Astrocyte (in vitro differentiated cells and primary cell): ENCODE measurements at regions not wholly inside any gene's neighbourhood (a gene's known extent, or its start where the extent isn't known, plus 50 kb on each side); places are given as distances from the start of the nearest gene placed in this dataset.

Experiments used
- DNase-seq: peaks from one replicate; pipeline ENCODE4 v3.0.0-alpha.2; 2010; ENCODE audit warnings: low read depth
- FAIRE-seq: peaks from 2 replicates; lab custom pipeline; 2011; peaks lifted over from hg19 to GRCh38; lab: Jason Lieb, UNC
- H2AFZ ChIP-seq: 2 replicates; pipeline ENCODE4 v1.6.0; 2012; ENCODE audit warnings: low read depth, low read length, inconsistent platforms
- H3K27ac ChIP-seq: 2 replicates; pipeline ENCODE4 v1.5.1; 2011; ENCODE audit warnings: low read depth, low read length, inconsistent platforms
- H3K27me3 ChIP-seq: 2 replicates; pipeline ENCODE4 v1.6.0; 2011; ENCODE audit warnings: low read length, inconsistent platforms; ENCODE audit not compliant: insufficient read depth
- H3K36me3 ChIP-seq: 2 replicates; pipeline ENCODE4 v1.5.1; 2011; ENCODE audit warnings: low read length, inconsistent platforms; ENCODE audit not compliant: insufficient read depth
- H3K4me1 ChIP-seq: 2 replicates; pipeline ENCODE4 v1.5.1; 2011; ENCODE audit warnings: low read length, inconsistent platforms; ENCODE audit not compliant: insufficient read depth
- H3K4me2 ChIP-seq: 2 replicates; pipeline ENCODE4 v1.6.0; 2012; ENCODE audit warnings: low read length, inconsistent platforms
- H3K4me3 ChIP-seq: 2 replicates; pipeline ENCODE4 v1.5.1; 2011; ENCODE audit warnings: low read depth, mild to moderate bottlenecking, low read length, inconsistent platforms; ENCODE audit not compliant: insufficient read depth
- H3K79me2 ChIP-seq: 2 replicates; pipeline ENCODE4 v1.6.0; 2012; ENCODE audit warnings: mild to moderate bottlenecking, low read length, inconsistent platforms; ENCODE audit not compliant: insufficient read depth
- H3K9ac ChIP-seq: 2 replicates; pipeline ENCODE4 v1.6.0; 2012; ENCODE audit warnings: mild to moderate bottlenecking, low read length, inconsistent platforms
- H3K9me3 ChIP-seq: 2 replicates; pipeline ENCODE4 v1.5.1; 2012; ENCODE audit warnings: low read depth, mild to moderate bottlenecking, low read length, inconsistent platforms; ENCODE audit not compliant: insufficient read depth
- H4K20me1 ChIP-seq: 2 replicates; pipeline ENCODE4 v1.6.0; 2012; ENCODE audit warnings: low read length, inconsistent platforms; ENCODE audit not compliant: insufficient read depth
- H3K27ac Mint-ChIP-seq: one replicate; pipeline ENCODE4 v1.8.0; 2021; ENCODE audit warnings: mild to moderate bottlenecking, mixed read lengths; ENCODE audit not compliant: unreplicated experiment
- H3K27me3 Mint-ChIP-seq: one replicate; pipeline ENCODE4 v1.8.0; 2021; ENCODE audit warnings: low read depth, mixed read lengths; ENCODE audit not compliant: unreplicated experiment
- H3K36me3 Mint-ChIP-seq: one replicate; pipeline ENCODE4 v1.8.0; 2021; ENCODE audit warnings: low read depth, mixed read lengths; ENCODE audit not compliant: unreplicated experiment
- H3K4me1 Mint-ChIP-seq: one replicate; pipeline ENCODE4 v1.8.0; 2021; ENCODE audit warnings: low read depth, mixed read lengths; ENCODE audit not compliant: unreplicated experiment
- H3K4me3 Mint-ChIP-seq: one replicate; pipeline ENCODE4 v1.8.0; 2021; ENCODE audit warnings: mild to moderate bottlenecking, moderate library complexity, mixed read lengths; ENCODE audit not compliant: unreplicated experiment
- H3K9me3 Mint-ChIP-seq: one replicate; pipeline ENCODE4 v1.8.0; 2021; ENCODE audit warnings: mild to moderate bottlenecking, mixed read lengths; ENCODE audit not compliant: unreplicated experiment
- CTCF ChIP-seq: IDR thresholded peaks from 2 replicates; pipeline ENCODE4 v1.5.1; 2011; ENCODE audit warnings: low read depth, mild to moderate bottlenecking, inconsistent platforms, low read length, moderate library complexity; ENCODE audit not compliant: insufficient read depth
- EZH2 ChIP-seq: IDR thresholded peaks from 2 replicates; pipeline ENCODE4 v1.6.1; 2012; ENCODE audit warnings: mild to moderate bottlenecking, low read length, inconsistent platforms; ENCODE audit not compliant: insufficient read depth

GRCh38 chr18:4638680-4639079 is 183.6 kb upstream of the DLGAP1 start:
- no peaks in the 10 kb centered on the region for H3K4me1 ChIP-seq
- no peaks in the 10 kb centered on the region for H4K20me1 ChIP-seq
- TF ChIP-seq CTCF = no peak
- no peak for TF ChIP-seq EZH2
- no peaks in the 10 kb centered on the region for H3K4me1 Mint-ChIP-seq
- no peak overlapping the region for H2AFZ ChIP-seq
- FAIRE-seq (no peak), DNase-seq (no peak)
- H3K9ac ChIP-seq = no peak overlapping the region
- H3K4me3 ChIP-seq = no peak overlapping the region
- no peak overlapping the region for H3K27ac Mint-ChIP-seq
- H3K27ac ChIP-seq = no peak overlapping the region
- no peaks in the 10 kb centered on the region for H3K36me3 Mint-ChIP-seq
- no peaks in the 10 kb centered on the region for H3K36me3 ChIP-seq
- H3K27me3 Mint-ChIP-seq = no peaks in the 10 kb centered on the region
- H3K79me2 ChIP-seq = no peaks in the 10 kb centered on the region
- no peak overlapping the region for H3K4me3 Mint-ChIP-seq
- H3K9me3 ChIP-seq = no peaks in the 10 kb centered on the region
- H3K4me2 ChIP-seq = no peak overlapping the region
- H3K27me3 ChIP-seq = no peaks in the 10 kb centered on the region
- no peaks in the 10 kb centered on the region for H3K9me3 Mint-ChIP-seq

GRCh38 chr18:4637876-4638275 is 182.8 kb upstream of the DLGAP1 start:
- no peak overlapping the region for H3K4me3 Mint-ChIP-seq

GRCh38 chr18:4636967-4637366 is 181.9 kb upstream of the DLGAP1 start:
- Mint-ChIP-seq H3K4me3 (no peak overlapping the region), H3K36me3 (no peaks in the 10 kb centered on the region), H3K27me3 (no peaks in the 10 kb centered on the region), H3K9me3 (no peaks in the 10 kb centered on the region), H3K4me1 (no peaks in the 10 kb centered on the region), H3K27ac (no peak overlapping the region)
- H3K4me2 ChIP-seq = no peak overlapping the region
- H3K79me2 ChIP-seq = no peaks in the 10 kb centered on the region
- no peak overlapping the region for H3K9ac ChIP-seq
- FAIRE-seq = no peak
- no peak overlapping the region for H3K27ac ChIP-seq
- no peaks in the 10 kb centered on the region for H3K27me3 ChIP-seq
- H3K4me3 ChIP-seq = no peak overlapping the region
- TF ChIP-seq CTCF = no peak
- no peak for TF ChIP-seq EZH2
- no peak for DNase-seq
- no peaks in the 10 kb centered on the region for H3K9me3 ChIP-seq
- H4K20me1 ChIP-seq = no peaks in the 10 kb centered on the region
- no peaks in the 10 kb centered on the region for H3K36me3 ChIP-seq
- H3K4me1 ChIP-seq = no peaks in the 10 kb centered on the region
- no peak overlapping the region for H2AFZ ChIP-seq

More at GRCh38 chr18:4637876-4638275, 182.8 kb upstream of the DLGAP1 start:
- Mint-ChIP-seq H3K4me1 (no peaks in the 10 kb centered on the region), H3K9me3 (no peaks in the 10 kb centered on the region), H3K27ac (no peak overlapping the region), H3K27me3 (no peaks in the 10 kb centered on the region), H3K36me3 (no peaks in the 10 kb centered on the region)
- Histone ChIP-seq H3K4me1 (no peaks in the 10 kb centered on the region), H3K27me3 (no peaks in the 10 kb centered on the region), H3K9me3 (no peaks in the 10 kb centered on the region), H3K4me2 (no peak overlapping the region), H3K36me3 (no peaks in the 10 kb centered on the region), H4K20me1 (no peaks in the 10 kb centered on the region), H3K9ac (no peak overlapping the region), H3K4me3 (no peak overlapping the region), H3K79me2 (no peaks in the 10 kb centered on the region), H2AFZ (no peak overlapping the region), H3K27ac (no peak overlapping the region)
- TF ChIP-seq EZH2 (no peak), CTCF (no peak)
- no peak for DNase-seq
- no peak for FAIRE-seq
